ENCODE measurements at regions not wholly inside any gene's neighbourhood (a gene's known extent, or its start where the extent isn't known, plus 50 kb on each side); places are given as distances from the start of the nearest gene placed in this dataset.
"Not testable (repeated sequence)": the region's sequence is repeated elsewhere in the genome, so short reads cannot be mapped to it uniquely, and the experiment has no call there.

DNA sequence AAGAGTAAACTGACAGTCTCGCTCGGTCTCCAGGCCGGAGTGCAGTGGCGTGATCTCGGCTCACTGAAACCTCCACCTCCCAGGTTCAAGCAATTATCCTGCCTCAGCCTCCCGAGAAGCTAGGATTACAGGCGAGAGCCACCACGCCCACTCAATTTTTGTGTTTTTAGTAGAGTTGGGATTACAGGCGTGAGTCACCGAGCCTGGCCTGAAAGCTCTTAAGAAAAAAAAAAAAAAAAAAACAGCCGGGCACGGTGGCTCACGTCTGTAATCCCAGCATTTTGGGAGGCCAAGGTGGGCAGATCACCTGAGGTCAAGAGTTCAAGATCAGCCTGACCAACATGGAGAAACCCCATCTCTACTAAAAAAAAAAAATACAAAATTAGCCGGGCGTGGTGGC lies 55.3 kb upstream of the THOC2 start:
- H3K27me3 ChIP-seq (ENCODE audit: low read depth); H3K9me3 ChIP-seq; in situ Hi-C loops (cut with MboI; ENCODE audit: low sequenced_read_pairs); H3K4me1 ChIP-seq; H3K4me3 ChIP-seq; H3K36me3 ChIP-seq (replicated peaks): not testable (repeated sequence)
- DNase-seq (ENCODE audit: low spot score in 2 of 2), result peak in 1 of 2 experiments; percentile 40

DNA sequence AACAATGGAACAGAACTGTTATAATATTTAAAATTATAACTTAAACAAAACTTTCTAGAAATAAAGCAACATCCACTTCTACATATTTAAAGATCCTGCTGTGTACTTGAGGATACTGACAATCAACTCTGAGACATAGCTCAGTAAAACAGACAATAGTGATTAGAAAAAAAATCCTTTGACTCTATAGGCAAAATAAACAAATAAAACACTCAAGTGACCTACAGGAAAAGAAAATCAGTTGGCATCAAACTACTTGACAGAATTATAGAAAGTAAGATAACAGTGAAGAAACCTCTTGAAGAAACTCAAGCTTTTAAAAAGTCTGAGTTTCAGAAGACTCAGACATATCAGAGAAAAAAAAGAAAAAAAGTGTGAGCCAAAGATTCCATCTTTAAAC lies 55.9 kb upstream of the THOC2 start:
- in situ Hi-C loops (cut with MboI; ENCODE audit: low sequenced_read_pairs), result no loop called here
- Histone ChIP-seq H3K4me1 (no peaks in the 10 kb centered on the region; the same call in 1 of the 2 replicates), H3K4me3 (no peak overlapping the region), H3K9me3 (no peaks in the 10 kb centered on the region), H3K27me3 (ENCODE audit: low read depth) (no peaks in the 10 kb centered on the region), H3K36me3 (replicated peaks) (no peaks in the 10 kb centered on the region)
- no peak for DNase-seq (ENCODE audit: low spot score in 2 of 2)

DNA sequence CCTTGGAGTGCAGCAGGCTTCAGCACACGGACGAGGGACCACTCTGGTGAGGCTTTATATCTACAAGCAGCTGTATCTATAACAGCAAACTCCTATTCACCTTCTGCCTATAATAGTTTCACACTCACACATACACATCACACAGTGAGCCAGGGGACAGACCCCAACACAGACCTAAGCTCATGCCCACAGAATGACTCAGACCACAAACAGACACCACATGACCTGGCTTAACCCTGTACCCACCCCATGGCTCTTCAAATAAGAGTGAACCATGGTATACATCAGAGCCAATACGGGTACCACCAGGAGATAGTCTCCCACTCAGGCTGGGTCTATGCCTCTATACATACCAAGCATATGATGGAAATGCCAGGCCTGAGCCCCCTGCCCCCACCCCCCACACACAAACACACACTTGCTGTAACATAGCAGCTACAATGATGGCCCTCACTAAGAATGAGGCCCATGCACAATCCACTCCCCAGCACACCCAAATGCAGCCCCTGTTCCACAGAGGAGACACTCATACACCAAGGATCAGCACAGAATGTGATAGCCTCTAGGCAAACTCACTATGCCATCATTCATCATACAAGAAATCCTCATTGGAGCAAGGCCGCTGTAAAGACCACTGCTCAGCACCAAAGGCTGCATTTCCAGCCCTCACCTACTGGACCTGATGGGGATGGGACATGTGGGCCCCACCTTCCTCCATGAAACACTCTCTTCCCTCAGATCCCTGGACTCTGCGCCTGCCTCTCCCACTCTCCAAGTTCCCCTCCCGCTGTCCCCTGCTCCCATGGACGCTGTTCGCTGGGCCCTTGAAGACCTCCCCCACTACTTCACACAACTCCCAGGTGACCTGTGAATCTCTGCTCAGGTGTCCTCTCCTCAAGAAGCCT lies 62.1 kb upstream of the XIAP start:
- in situ Hi-C loops (cut with MboI; ENCODE audit: low sequenced_read_pairs), result no loop called here
- Histone ChIP-seq H3K4me1 (no peaks in the 10 kb centered on the region), H3K27me3 (ENCODE audit: low read depth) (no peaks in the 10 kb centered on the region), H3K36me3 (replicated peaks) (no peaks in the 10 kb centered on the region), H3K9me3 (no peaks in the 10 kb centered on the region), H3K4me3 (no peak overlapping the region)
- DNase-seq (ENCODE audit: low spot score in 2 of 2), result no peak

DNA sequence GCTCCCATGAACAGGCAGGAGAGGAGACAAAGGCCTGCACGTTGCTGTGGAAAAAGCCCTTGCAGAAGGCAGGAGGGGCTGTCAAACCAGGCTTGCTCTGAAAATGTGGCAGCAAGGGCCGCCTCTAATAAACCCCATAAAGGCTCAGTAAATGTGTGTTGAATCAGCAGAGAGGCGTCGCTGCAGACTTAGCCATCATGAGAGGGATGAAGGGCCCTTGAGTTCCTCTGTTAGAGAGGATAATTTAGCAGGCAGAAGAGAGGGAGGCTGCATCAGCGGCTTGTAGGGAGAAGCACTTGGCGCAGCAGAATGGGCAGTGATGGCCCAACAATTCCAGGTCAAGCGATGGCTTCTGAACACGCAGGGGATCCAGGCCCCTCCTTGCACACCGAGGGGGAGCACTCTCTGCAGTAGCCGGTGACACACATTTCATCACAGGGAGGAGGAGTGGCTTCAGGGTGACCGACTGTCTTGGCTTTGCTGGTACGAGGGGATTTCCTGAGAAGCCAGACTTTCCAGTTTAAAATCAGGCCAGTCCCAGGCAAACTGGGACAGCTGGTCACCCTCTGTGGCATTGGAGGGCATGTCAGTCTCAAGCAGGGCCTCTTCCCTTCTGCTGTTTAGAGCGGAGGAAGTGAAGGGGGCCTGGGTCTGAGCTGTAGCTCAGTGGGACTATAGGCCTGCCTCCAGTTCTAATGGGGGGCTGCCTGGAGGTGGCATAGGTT lies 61.0 kb upstream of the XIAP start:
- H3K4me1 ChIP-seq; H3K27me3 ChIP-seq (ENCODE audit: low read depth); H3K4me3 ChIP-seq; H3K36me3 ChIP-seq (replicated peaks); in situ Hi-C loops (cut with MboI; ENCODE audit: low sequenced_read_pairs); DNase-seq (ENCODE audit: low spot score in 2 of 2); H3K9me3 ChIP-seq: not testable (repeated sequence)

DNA sequence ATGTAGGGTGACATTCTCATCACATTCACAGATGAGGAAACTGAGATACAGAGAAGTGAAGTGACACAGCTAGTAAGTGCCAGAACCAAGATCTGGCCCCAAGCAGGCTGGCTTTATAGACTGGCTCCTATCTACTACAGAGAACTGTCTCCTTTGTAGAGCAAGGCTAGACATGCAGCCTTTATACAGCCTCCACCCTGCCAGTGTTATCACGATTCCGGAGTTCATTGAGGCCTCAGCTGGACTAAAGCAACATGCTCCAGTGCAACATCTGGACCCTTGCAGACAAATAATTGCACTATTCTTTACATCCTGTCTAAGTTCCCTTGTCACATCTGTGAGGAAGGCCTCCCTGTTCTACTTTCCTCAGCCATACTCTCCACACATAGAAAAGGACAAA lies 58.0 kb upstream of the XIAP start:
- DNase-seq (ENCODE audit: low spot score in 2 of 2), result no peak
- no peak overlapping the region for H3K4me3 ChIP-seq
- no peaks in the 10 kb centered on the region for H3K27me3 ChIP-seq (ENCODE audit: low read depth)
- no peaks in the 10 kb centered on the region; the same call in 1 of the 2 replicates for H3K4me1 ChIP-seq
- H3K36me3 ChIP-seq (replicated peaks), result no peaks in the 10 kb centered on the region
- in situ Hi-C loops (cut with MboI; ENCODE audit: low sequenced_read_pairs), result no loop called here
- H3K9me3 ChIP-seq, result no peaks in the 10 kb centered on the region

DNA sequence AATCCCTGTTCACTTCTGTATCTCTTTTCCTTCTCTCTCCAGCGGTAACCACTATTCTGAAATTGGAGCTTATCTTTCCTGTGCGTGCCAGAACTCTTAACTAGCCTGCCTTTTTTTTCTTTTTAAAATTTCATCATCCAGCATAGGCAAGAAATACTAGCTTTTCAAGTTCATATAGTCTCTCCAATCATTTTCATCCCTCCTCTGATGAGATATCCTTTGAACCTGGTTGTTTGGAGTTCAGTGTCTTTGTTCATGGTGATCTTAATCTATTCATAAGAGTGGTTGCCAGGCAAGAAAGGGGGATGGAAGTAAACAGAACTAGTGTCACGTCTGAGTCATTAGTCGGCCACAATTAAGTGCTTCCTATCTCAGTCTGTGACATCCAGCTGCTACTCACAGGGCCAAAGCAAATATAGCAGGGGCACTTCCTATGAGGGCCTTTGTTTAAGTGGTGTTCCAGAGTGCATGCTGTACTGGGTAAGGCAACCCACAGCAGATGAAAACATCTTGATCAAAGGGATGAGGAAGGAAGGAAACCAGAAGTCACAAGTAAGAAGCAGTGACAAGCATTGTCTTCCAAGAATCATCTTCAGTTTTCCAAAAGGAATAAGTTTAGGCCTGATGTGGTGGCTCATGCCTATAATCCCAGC lies 56.4 kb upstream of the XIAP start:
- in situ Hi-C loops (cut with MboI; ENCODE audit: low sequenced_read_pairs), result no loop called here
- Histone ChIP-seq H3K27me3 (ENCODE audit: low read depth) (no peaks in the 10 kb centered on the region), H3K4me1 (peaks cover 7% of the 10 kb centered on the region), H3K9me3 (no peaks in the 10 kb centered on the region), H3K36me3 (replicated peaks) (no peaks in the 10 kb centered on the region), H3K4me3 (no peak overlapping the region)
- DNase-seq (ENCODE audit: low spot score in 2 of 2), result peak in 1 of 2 experiments; percentile 32

DNA sequence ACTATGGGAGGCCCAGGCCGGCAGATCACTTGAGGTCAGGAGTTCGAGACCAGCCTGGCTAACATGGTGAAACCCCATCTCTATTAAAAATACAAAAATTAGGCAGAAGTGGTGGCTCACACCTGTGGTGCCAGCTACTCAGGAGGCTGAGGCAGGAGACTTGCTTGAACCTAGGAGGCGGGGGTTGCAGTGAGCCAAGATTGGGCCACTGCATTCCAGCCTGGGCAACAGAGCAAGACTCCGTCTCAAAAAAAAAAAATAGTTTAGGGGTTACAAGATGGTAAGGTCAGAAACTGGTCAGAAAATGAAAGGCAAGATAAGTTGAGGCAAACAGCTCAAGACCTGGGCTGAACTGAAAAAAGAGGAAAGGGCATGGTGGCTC lies 55.9 kb upstream of the XIAP start:
- H3K27me3 ChIP-seq (ENCODE audit: low read depth); DNase-seq (ENCODE audit: low spot score in 2 of 2); H3K4me3 ChIP-seq; H3K4me1 ChIP-seq; H3K36me3 ChIP-seq (replicated peaks); H3K9me3 ChIP-seq; in situ Hi-C loops (cut with MboI; ENCODE audit: low sequenced_read_pairs): not testable (repeated sequence)

DNA sequence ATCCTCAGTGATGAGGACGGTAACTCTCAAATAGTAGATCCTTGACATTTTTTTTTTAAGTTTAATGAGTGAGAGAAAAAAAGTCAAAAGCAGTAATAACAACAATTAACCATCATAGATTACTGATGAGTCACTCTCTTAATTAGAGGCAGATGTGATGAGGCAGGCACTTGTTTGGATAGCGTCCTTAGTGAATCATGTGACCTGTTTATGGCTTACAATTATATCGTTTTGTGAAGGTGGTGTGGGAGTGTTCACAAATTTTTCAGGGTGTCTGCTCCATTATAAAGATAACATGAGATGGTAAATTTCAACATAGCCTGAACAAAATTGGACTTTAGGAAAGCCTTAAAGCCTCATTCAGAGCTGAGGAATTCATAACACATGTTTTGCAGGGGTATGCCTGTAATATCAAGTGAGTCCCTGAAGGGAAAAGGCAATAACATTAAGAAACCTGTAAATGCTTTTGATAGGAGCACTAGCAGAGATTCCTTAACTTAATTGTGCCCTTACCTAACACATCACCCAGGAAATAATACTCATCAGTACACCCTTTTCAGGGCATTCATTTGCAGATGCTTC lies 51.9 kb upstream of the XIAP start:
- in situ Hi-C loops (cut with MboI; ENCODE audit: low sequenced_read_pairs), result no loop called here
- H3K4me1 ChIP-seq, result peaks cover 7% of the 10 kb centered on the region
- no peaks in the 10 kb centered on the region for H3K27me3 ChIP-seq (ENCODE audit: low read depth)
- H3K36me3 ChIP-seq (replicated peaks), result no peaks in the 10 kb centered on the region
- no peak overlapping the region for H3K4me3 ChIP-seq
- DNase-seq (ENCODE audit: low spot score in 2 of 2), result no peak
- no peaks in the 10 kb centered on the region for H3K9me3 ChIP-seq

DNA sequence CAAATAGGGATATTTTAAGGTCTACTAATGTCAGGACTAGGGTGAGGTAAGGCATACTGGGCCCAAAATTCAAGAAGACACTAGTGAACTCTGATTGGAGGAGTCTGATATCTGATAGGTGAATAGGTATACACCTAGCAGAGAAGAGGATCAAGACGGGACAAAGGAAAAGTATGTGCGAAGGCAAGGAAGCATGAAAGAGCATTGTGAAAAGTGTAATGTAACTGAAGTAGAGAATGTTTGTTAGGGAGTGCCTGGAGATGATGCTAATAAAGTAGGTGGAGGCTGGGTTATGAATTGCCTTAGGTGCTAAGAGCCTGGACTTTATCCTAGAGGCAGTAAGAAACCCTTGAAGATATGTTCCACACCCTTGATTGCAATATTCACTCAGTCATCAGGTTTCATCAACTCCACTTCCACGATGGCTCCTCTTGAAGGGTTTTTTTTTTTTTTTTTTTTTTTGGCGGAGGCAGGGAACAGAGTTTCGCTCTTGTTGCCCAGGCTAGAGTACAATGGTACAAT lies 49.9 kb upstream of the XIAP start:
- in situ Hi-C loops (cut with MboI; ENCODE audit: low sequenced_read_pairs), result no loop called here
- no peak overlapping the region for H3K4me3 ChIP-seq
- no peak for DNase-seq (ENCODE audit: low spot score in 2 of 2)
- H3K9me3 ChIP-seq, result no peaks in the 10 kb centered on the region
- no peaks in the 10 kb centered on the region for H3K36me3 ChIP-seq (replicated peaks)
- no peaks in the 10 kb centered on the region for H3K27me3 ChIP-seq (ENCODE audit: low read depth)
- peaks cover 7% of the 10 kb centered on the region for H3K4me1 ChIP-seq
